GM23338 (cell line): ENCODE measurements at regions not wholly inside any gene's neighbourhood (a gene's known extent, or its start where the extent isn't known, plus 50 kb on each side); places are given as distances from the start of the nearest gene placed in this dataset.

Source experiments
- ATAC-seq: fragments of 200-7000 bp; cut with Tn5 transposase; 3 replicates; pipeline ENCODE4 v1.9.1; 2020
- DNase-seq: peaks from one replicate; pipeline ENCODE4 v3.0.0-alpha.2; 2015; ENCODE audit warnings: low spot score
- H2AFZ ChIP-seq: fragments of 200-600 bp; sonication (generic); 2 replicates; pipeline ENCODE4 v1.8.0; 2016; ENCODE audit warnings: antibody characterized with exemption, mild to moderate bottlenecking, moderate library complexity
- H3F3A ChIP-seq: fragments of 200-600 bp; sonication (generic); replicated peaks from 2 replicates; pipeline ENCODE4 v1.8.0; 2017; ENCODE audit warnings: antibody characterized with exemption, mixed run types, low read depth
- H3K27ac ChIP-seq: fragments of 200-600 bp; sonication (generic); 2 replicates; pipeline ENCODE4 v1.6.1; 2016; ENCODE audit warnings: low read depth
- H3K27me3 ChIP-seq: fragments of 200-600 bp; sonication (generic); 2 replicates; pipeline ENCODE4 v1.8.0; 2016; ENCODE audit warnings: mild to moderate bottlenecking, mixed run types, moderate library complexity; ENCODE audit not compliant: insufficient read depth
- H3K36me3 ChIP-seq: fragments of 200-600 bp; sonication (generic); 2 replicates; pipeline ENCODE4 v1.8.0; 2016; ENCODE audit warnings: mild to moderate bottlenecking; ENCODE audit not compliant: insufficient read depth
- H3K4me1 ChIP-seq: fragments of 200-600 bp; sonication (generic); 2 replicates; pipeline ENCODE4 v1.8.0; 2016; ENCODE audit warnings: mild to moderate bottlenecking, moderate library complexity; ENCODE audit not compliant: insufficient read depth
- H3K4me2 ChIP-seq: fragments of 200-600 bp; sonication (generic); 2 replicates; pipeline ENCODE4 v1.7.1; 2017; ENCODE audit warnings: mixed run types
- H3K4me3 ChIP-seq: fragments of 200-600 bp; sonication (generic); 2 replicates; pipeline ENCODE4 v1.6.1; 2016; ENCODE audit warnings: mixed run types
- H3K79me2 ChIP-seq: fragments of 200-600 bp; sonication (generic); replicated peaks from 2 replicates; pipeline ENCODE4 v1.8.0; 2017; ENCODE audit warnings: mild to moderate bottlenecking; ENCODE audit not compliant: insufficient read depth
- H3K9me2 ChIP-seq: fragments of 200-600 bp; sonication (generic); 2 replicates; pipeline ENCODE4 v1.8.0; 2017; ENCODE audit not compliant: insufficient read depth
- H4K20me1 ChIP-seq: fragments of 200-600 bp; sonication (generic); replicated peaks from 2 replicates; pipeline ENCODE4 v1.8.0; 2017; ENCODE audit warnings: mild to moderate bottlenecking; ENCODE audit not compliant: insufficient read depth
- H3K27ac Mint-ChIP-seq: 2 replicates; pipeline ENCODE4 v1.8.0; 2020; ENCODE audit warnings: inconsistent platforms, mild to moderate bottlenecking, moderate library complexity, mixed read lengths
- H3K27me3 Mint-ChIP-seq: 3 replicates; pipeline ENCODE4 v1.8.0; 2022; ENCODE audit warnings: low read depth, mild to moderate bottlenecking, moderate library complexity, mixed read lengths, inconsistent platforms; ENCODE audit not compliant: insufficient read depth, poor library complexity
- H3K36me3 Mint-ChIP-seq: 3 replicates; pipeline ENCODE4 v1.8.0; 2021; ENCODE audit warnings: low read depth, mild to moderate bottlenecking, inconsistent platforms, moderate library complexity, mixed read lengths
- H3K4me1 Mint-ChIP-seq: 3 replicates; pipeline ENCODE4 v1.8.0; 2020; ENCODE audit warnings: mild to moderate bottlenecking, inconsistent platforms, mixed read lengths
- H3K4me3 Mint-ChIP-seq: 3 replicates; pipeline ENCODE4 v1.8.0; 2021; ENCODE audit warnings: moderate library complexity, mild to moderate bottlenecking, inconsistent platforms, mixed read lengths
- H3K9me3 Mint-ChIP-seq: 3 replicates; pipeline ENCODE4 v1.8.0; 2020; ENCODE audit warnings: moderate library complexity, mild to moderate bottlenecking, inconsistent platforms, mixed read lengths
- CREB1 ChIP-seq: fragments of 250-450 bp; sonication (Bioruptor Pico); IDR thresholded peaks from 2 replicates; pipeline ENCODE4 v1.5.0; 2020; ENCODE audit warnings: low read depth, mild to moderate bottlenecking, moderate library complexity
- EZH2 ChIP-seq: fragments of 200-600 bp; sonication (generic); IDR thresholded peaks from one replicate; pipeline ENCODE4 v1.8.0; 2017; ENCODE audit warnings: antibody characterized with exemption, mild to moderate bottlenecking, low read depth; ENCODE audit not compliant: unreplicated experiment
- EZH2phosphoT487 ChIP-seq: fragments of 200-600 bp; sonication (generic); IDR thresholded peaks from one replicate; pipeline ENCODE4 v1.8.1; 2018; ENCODE audit warnings: antibody characterized with exemption; ENCODE audit not compliant: unreplicated experiment
- JUNB ChIP-seq: IDR thresholded peaks from one replicate; pipeline ENCODE4 v1.6.1; 2016; ENCODE audit warnings: antibody characterized with exemption; ENCODE audit not compliant: unreplicated experiment
- NANOG ChIP-seq: IDR thresholded peaks from 2 replicates; pipeline ENCODE4 v1.6.1; 2016; ENCODE audit warnings: antibody characterized with exemption, borderline replicate concordance
- POLR2AphosphoS5 ChIP-seq: IDR thresholded peaks from 2 replicates; pipeline ENCODE4 v1.6.1; 2016; ENCODE audit warnings: antibody characterized with exemption, low read depth
- STAT1 ChIP-seq: IDR thresholded peaks from one replicate; pipeline ENCODE4 v1.6.1; 2016; ENCODE audit warnings: antibody characterized with exemption; ENCODE audit not compliant: unreplicated experiment
- ZNF114 ChIP-seq: fragments of 250-450 bp; sonication (Bioruptor Pico); IDR thresholded peaks from 2 replicates; pipeline ENCODE4 v1.5.0; 2020; ENCODE audit warnings: mild to moderate bottlenecking, moderate library complexity
- TF ChIP-seq, protein P1 (sequence below): fragments of 250-450 bp; sonication (Bioruptor Pico); IDR thresholded peaks from 2 replicates; pipeline ENCODE4 v1.5.0; 2020; ENCODE audit warnings: mild to moderate bottlenecking, moderate library complexity
- TF ChIP-seq, protein P2 (sequence below): IDR thresholded peaks from one replicate; pipeline ENCODE4 v1.6.1; 2018; ENCODE audit warnings: antibody characterized with exemption; ENCODE audit not compliant: unreplicated experiment
- TF ChIP-seq, protein P3 (sequence below): IDR thresholded peaks from 2 replicates; pipeline ENCODE4 v1.6.1; 2016; ENCODE audit warnings: antibody characterized with exemption
- TF ChIP-seq, protein P4 (sequence below), 2 experiments: fragments of 200-600 bp in 1 of 2; sonication (generic) in 1 of 2; conservative IDR thresholded peaks; 2 replicates each; pipeline versions ENCODE4 v1.5.1 to v1.6.1; 2016 to 2017; ENCODE audit warnings: antibody characterized with exemption in 2 of 2, low read depth in 2 of 2, mild to moderate bottlenecking in 2 of 2, moderate library complexity in 1 of 2

DNA sequence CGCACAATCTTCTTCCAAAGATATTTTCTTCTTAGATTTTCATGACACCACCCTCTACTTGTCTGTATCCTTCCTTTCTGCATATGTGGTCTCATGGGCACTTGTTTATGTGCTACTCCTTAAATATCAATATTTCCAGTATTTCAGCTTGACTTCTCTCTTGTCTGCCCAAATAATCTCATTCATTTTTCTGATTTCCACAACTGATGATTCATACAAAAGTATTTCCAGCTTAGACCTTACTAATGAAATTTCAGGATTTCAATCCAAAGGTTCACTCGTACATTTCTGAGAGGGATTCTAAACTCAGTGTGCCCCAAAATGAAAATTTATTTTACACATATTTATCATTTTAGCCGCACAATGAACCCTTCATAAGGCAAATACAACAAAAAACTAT lies 928.9 kb upstream of the C9orf72 start:
- peaks cover 9% of the 10 kb centered on the region for H3K4me1 Mint-ChIP-seq
- H4K20me1 ChIP-seq: no peaks in the 10 kb centered on the region
- TF ChIP-seq CREB1 (no peak), STAT1 (no peak), POLR2AphosphoS5 (no peak), EZH2 (no peak), JUNB (no peak), NANOG (no peak), ZNF114 (CRISPR knock-in tag) (no peak), EZH2phosphoT487 (no peak)
- TF ChIP-seq, protein P1, sequence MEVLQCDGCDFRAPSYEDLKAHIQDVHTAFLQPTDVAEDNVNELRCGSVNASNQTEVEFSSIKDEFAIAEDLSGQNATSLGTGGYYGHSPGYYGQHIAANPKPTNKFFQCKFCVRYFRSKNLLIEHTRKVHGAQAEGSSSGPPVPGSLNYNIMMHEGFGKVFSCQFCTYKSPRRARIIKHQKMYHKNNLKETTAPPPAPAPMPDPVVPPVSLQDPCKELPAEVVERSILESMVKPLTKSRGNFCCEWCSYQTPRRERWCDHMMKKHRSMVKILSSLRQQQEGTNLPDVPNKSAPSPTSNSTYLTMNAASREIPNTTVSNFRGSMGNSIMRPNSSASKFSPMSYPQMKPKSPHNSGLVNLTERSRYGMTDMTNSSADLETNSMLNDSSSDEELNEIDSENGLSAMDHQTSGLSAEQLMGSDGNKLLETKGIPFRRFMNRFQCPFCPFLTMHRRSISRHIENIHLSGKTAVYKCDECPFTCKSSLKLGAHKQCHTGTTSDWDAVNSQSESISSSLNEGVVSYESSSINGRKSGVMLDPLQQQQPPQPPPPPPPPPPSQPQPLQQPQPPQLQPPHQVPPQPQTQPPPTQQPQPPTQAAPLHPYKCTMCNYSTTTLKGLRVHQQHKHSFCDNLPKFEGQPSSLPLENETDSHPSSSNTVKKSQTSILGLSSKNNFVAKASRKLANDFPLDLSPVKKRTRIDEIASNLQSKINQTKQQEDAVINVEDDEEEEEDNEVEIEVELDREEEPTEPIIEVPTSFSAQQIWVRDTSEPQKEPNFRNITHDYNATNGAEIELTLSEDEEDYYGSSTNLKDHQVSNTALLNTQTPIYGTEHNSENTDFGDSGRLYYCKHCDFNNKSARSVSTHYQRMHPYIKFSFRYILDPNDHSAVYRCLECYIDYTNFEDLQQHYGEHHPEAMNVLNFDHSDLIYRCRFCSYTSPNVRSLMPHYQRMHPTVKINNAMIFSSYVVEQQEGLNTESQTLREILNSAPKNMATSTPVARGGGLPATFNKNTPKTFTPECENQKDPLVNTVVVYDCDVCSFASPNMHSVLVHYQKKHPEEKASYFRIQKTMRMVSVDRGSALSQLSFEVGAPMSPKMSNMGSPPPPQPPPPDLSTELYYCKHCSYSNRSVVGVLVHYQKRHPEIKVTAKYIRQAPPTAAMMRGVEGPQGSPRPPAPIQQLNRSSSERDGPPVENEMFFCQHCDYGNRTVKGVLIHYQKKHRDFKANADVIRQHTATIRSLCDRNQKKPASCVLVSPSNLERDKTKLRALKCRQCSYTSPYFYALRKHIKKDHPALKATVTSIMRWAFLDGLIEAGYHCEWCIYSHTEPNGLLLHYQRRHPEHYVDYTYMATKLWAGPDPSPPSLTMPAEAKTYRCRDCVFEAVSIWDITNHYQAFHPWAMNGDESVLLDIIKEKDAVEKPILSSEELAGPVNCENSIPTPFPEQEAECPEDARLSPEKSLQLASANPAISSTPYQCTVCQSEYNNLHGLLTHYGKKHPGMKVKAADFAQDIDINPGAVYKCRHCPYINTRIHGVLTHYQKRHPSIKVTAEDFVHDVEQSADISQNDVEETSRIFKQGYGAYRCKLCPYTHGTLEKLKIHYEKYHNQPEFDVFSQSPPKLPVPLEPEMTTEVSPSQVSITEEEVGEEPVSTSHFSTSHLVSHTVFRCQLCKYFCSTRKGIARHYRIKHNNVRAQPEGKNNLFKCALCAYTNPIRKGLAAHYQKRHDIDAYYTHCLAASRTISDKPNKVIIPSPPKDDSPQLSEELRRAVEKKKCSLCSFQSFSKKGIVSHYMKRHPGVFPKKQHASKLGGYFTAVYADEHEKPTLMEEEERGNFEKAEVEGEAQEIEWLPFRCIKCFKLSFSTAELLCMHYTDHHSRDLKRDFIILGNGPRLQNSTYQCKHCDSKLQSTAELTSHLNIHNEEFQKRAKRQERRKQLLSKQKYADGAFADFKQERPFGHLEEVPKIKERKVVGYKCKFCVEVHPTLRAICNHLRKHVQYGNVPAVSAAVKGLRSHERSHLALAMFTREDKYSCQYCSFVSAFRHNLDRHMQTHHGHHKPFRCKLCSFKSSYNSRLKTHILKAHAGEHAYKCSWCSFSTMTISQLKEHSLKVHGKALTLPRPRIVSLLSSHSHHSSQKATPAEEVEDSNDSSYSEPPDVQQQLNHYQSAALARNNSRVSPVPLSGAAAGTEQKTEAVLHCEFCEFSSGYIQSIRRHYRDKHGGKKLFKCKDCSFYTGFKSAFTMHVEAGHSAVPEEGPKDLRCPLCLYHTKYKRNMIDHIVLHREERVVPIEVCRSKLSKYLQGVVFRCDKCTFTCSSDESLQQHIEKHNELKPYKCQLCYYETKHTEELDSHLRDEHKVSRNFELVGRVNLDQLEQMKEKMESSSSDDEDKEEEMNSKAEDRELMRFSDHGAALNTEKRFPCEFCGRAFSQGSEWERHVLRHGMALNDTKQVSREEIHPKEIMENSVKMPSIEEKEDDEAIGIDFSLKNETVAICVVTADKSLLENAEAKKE: no peak
- TF ChIP-seq, protein P2, sequence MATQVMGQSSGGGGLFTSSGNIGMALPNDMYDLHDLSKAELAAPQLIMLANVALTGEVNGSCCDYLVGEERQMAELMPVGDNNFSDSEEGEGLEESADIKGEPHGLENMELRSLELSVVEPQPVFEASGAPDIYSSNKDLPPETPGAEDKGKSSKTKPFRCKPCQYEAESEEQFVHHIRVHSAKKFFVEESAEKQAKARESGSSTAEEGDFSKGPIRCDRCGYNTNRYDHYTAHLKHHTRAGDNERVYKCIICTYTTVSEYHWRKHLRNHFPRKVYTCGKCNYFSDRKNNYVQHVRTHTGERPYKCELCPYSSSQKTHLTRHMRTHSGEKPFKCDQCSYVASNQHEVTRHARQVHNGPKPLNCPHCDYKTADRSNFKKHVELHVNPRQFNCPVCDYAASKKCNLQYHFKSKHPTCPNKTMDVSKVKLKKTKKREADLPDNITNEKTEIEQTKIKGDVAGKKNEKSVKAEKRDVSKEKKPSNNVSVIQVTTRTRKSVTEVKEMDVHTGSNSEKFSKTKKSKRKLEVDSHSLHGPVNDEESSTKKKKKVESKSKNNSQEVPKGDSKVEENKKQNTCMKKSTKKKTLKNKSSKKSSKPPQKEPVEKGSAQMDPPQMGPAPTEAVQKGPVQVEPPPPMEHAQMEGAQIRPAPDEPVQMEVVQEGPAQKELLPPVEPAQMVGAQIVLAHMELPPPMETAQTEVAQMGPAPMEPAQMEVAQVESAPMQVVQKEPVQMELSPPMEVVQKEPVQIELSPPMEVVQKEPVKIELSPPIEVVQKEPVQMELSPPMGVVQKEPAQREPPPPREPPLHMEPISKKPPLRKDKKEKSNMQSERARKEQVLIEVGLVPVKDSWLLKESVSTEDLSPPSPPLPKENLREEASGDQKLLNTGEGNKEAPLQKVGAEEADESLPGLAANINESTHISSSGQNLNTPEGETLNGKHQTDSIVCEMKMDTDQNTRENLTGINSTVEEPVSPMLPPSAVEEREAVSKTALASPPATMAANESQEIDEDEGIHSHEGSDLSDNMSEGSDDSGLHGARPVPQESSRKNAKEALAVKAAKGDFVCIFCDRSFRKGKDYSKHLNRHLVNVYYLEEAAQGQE: no peak
- TF ChIP-seq, protein P3, sequence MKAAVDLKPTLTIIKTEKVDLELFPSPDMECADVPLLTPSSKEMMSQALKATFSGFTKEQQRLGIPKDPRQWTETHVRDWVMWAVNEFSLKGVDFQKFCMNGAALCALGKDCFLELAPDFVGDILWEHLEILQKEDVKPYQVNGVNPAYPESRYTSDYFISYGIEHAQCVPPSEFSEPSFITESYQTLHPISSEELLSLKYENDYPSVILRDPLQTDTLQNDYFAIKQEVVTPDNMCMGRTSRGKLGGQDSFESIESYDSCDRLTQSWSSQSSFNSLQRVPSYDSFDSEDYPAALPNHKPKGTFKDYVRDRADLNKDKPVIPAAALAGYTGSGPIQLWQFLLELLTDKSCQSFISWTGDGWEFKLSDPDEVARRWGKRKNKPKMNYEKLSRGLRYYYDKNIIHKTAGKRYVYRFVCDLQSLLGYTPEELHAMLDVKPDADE: no peak
- TF ChIP-seq, protein P4, sequence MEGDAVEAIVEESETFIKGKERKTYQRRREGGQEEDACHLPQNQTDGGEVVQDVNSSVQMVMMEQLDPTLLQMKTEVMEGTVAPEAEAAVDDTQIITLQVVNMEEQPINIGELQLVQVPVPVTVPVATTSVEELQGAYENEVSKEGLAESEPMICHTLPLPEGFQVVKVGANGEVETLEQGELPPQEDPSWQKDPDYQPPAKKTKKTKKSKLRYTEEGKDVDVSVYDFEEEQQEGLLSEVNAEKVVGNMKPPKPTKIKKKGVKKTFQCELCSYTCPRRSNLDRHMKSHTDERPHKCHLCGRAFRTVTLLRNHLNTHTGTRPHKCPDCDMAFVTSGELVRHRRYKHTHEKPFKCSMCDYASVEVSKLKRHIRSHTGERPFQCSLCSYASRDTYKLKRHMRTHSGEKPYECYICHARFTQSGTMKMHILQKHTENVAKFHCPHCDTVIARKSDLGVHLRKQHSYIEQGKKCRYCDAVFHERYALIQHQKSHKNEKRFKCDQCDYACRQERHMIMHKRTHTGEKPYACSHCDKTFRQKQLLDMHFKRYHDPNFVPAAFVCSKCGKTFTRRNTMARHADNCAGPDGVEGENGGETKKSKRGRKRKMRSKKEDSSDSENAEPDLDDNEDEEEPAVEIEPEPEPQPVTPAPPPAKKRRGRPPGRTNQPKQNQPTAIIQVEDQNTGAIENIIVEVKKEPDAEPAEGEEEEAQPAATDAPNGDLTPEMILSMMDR (conservative IDR thresholded peaks at IDR 0.05; ENCODE audit: low read depth in 2 of 2): no peak

More for the DNA sequence above, 928.9 kb upstream of the C9orf72 start:
- Mint-ChIP-seq H3K36me3 (peaks cover 6% of the 10 kb centered on the region; the same call in 2 of the 3 replicates), H3K27me3 (no peaks in the 10 kb centered on the region), H3K4me3 (no peak overlapping the region), H3K27ac (no peak overlapping the region), H3K9me3 (peaks cover 13% of the 10 kb centered on the region)
- ATAC-seq: no peak
- Histone ChIP-seq H3K9me2 (no peaks in the 10 kb centered on the region), H3K4me2 (no peak overlapping the region), H3K4me3 (no peak overlapping the region), H2AFZ (no peak overlapping the region), H3K79me2 (no peaks in the 10 kb centered on the region), H3K36me3 (no peaks in the 10 kb centered on the region), H3K27ac (no peak overlapping the region), H3K27me3 (no peaks in the 10 kb centered on the region), H3F3A (no peaks in the 10 kb centered on the region), H3K4me1 (peaks cover 2% of the 10 kb centered on the region; the same call in 1 of the 2 replicates)
- no peak for DNase-seq
